Upper lobe of right lung (tissue), 1 donor: ENCODE measurements at regions not wholly inside any gene's neighbourhood (a gene's known extent, or its start where the extent isn't known, plus 50 kb on each side); places are given as distances from the start of the nearest gene placed in this dataset.

Experiments
- ATAC-seq: fragments of 200-7000 bp; cut with Tn5 transposase; one replicate; pipeline ENCODE4 v1.9.1; 2020; ENCODE audit warnings: mild to moderate bottlenecking, moderate library complexity
- DNase-seq: peaks from one replicate; pipeline ENCODE4 v3.0.0-alpha.2; 2020
- H3K27ac ChIP-seq: fragments of 200-600 bp; one replicate; pipeline ENCODE4 v1.8.0; 2022
- H3K27me3 ChIP-seq: fragments of 200-600 bp; one replicate; pipeline ENCODE4 v1.8.0; 2022; ENCODE audit warnings: mild to moderate bottlenecking
- H3K36me3 ChIP-seq: fragments of 200-600 bp; one replicate; pipeline ENCODE4 v1.8.0; 2022
- H3K4me1 ChIP-seq: fragments of 200-600 bp; one replicate; pipeline ENCODE4 v1.8.0; 2022
- H3K4me3 ChIP-seq: fragments of 200-600 bp; one replicate; pipeline ENCODE4 v1.8.0; 2022; ENCODE audit warnings: mild to moderate bottlenecking
- H3K9me3 ChIP-seq: fragments of 200-600 bp; one replicate; pipeline ENCODE4 v1.8.0; 2022
- intact Hi-C: fragments of 100-400 bp; cut with DNase I; formaldehyde crosslinking; loops from one replicate; pipeline ENCODE4 v1.11.0; 2022
- TF ChIP-seq, protein P1 (sequence below): fragments of 200-600 bp; IDR thresholded peaks from one replicate; pipeline ENCODE4 v1.8.0; 2022; ENCODE audit warnings: antibody characterized with exemption
- donor health status: DM: no; HTN: yes; CAD: no; lungs with severe emphysema.

DNA sequence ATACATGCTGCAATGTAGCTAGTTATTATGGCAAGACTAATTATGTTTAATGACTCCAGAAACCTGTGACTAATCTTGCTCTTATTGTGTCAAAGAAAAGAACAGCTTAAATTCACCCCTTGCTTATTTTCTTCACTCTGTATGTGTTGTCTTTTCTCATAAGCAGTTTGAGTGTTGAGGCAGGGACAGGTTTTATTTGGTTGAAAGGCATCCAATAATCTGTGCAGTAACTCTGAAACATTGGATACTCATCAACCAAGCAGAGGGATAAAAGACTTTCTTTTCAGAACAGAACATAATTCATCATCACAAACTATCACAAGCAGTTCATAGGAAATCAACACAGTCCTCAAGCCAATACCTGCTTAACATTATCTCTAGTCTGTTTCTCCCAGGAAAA is 797.6 kb upstream of the MBL2 start:
- TF ChIP-seq, protein P1, sequence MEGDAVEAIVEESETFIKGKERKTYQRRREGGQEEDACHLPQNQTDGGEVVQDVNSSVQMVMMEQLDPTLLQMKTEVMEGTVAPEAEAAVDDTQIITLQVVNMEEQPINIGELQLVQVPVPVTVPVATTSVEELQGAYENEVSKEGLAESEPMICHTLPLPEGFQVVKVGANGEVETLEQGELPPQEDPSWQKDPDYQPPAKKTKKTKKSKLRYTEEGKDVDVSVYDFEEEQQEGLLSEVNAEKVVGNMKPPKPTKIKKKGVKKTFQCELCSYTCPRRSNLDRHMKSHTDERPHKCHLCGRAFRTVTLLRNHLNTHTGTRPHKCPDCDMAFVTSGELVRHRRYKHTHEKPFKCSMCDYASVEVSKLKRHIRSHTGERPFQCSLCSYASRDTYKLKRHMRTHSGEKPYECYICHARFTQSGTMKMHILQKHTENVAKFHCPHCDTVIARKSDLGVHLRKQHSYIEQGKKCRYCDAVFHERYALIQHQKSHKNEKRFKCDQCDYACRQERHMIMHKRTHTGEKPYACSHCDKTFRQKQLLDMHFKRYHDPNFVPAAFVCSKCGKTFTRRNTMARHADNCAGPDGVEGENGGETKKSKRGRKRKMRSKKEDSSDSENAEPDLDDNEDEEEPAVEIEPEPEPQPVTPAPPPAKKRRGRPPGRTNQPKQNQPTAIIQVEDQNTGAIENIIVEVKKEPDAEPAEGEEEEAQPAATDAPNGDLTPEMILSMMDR: no peak
- ATAC-seq (no peak), DNase-seq (no peak)
- intact Hi-C loops: no loop called here
- H3K4me3 ChIP-seq: no peak overlapping the region
- H3K36me3 ChIP-seq: no peaks in the 10 kb centered on the region
- no peak overlapping the region for H3K27ac ChIP-seq
- H3K9me3 ChIP-seq: no peaks in the 10 kb centered on the region
- no peaks in the 10 kb centered on the region for H3K4me1 ChIP-seq
- no peaks in the 10 kb centered on the region for H3K27me3 ChIP-seq

DNA sequence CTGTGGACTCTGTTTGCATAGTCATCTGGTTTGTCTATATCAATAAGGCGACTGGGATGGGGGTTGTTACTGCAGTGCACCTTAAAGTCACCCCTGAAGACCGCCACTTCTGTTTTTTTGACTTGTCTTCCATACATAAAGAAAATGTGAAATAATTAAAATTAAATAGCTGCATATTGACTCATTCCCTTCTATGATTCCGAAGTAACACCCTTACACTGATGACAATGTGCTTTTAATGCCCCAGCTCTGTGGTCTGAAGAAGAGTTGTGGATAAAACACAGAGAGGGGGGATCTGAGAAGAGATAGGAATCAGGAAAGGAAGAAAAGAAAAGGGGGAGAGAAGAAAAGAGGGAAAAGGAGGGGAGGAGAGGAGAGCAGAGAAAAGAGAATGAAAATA is 796.9 kb upstream of the MBL2 start:
- intact Hi-C loops: no loop called here
- TF ChIP-seq, protein P1: no peak
- DNase-seq: no peak
- no peaks in the 10 kb centered on the region for H3K9me3 ChIP-seq
- no peaks in the 10 kb centered on the region for H3K36me3 ChIP-seq
- H3K4me1 ChIP-seq: no peaks in the 10 kb centered on the region
- H3K4me3 ChIP-seq: no peak overlapping the region
- H3K27me3 ChIP-seq: no peaks in the 10 kb centered on the region
- no peak for ATAC-seq
- no peak overlapping the region for H3K27ac ChIP-seq

DNA sequence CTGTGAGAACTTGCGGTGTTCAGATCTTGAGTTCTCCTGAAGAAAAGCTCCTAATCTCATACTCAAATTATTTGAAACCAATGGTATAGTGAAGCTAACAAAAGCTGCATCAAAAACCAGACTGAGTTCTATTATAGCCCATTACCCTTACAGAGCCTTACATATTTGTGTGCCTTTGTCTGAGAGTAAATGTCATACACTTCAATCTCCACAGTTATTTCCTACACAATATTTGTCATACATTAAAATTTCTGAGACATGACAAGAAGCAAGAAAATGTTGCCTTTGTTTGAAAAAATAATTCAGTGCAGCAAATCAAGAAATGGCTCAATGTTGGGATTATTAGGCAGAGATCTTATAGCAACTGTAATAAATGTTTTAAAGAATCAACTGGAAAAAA is 776.1 kb upstream of the MBL2 start:
- TF ChIP-seq, protein P1: no peak
- DNase-seq: no peak
- H3K9me3 ChIP-seq: no peaks in the 10 kb centered on the region

DNA sequence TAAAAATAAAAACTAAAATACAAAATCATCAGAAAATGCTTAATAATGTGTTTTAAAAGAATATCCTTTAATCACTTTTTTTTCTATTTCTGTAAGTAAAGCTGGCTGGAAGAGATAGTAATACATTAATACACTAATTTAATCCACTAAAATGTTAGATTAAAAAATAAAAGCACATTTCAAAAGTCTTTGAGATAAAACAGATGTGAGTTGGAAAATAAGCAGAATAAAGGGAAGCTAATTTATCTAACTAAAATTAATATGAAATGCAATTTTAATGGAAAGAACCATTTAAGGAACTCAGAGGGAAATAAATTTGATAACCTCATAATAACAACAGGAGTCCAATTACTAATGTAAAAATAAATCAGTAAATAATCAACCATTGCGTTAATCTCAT is 774.8 kb upstream of the MBL2 start:
- H3K9me3 ChIP-seq: no peaks in the 10 kb centered on the region
- H3K4me3 ChIP-seq: no peak overlapping the region
- H3K27ac ChIP-seq: no peak overlapping the region
- no peaks in the 10 kb centered on the region for H3K4me1 ChIP-seq
- ATAC-seq (no peak), DNase-seq (no peak)
- intact Hi-C loops: no loop called here
- TF ChIP-seq, protein P1: no peak
- H3K36me3 ChIP-seq: no peaks in the 10 kb centered on the region
- H3K27me3 ChIP-seq: no peaks in the 10 kb centered on the region

More for the DNA sequence above, 776.1 kb upstream of the MBL2 start:
- Histone ChIP-seq H3K27me3 (no peaks in the 10 kb centered on the region), H3K27ac (no peak overlapping the region), H3K4me3 (no peak overlapping the region), H3K36me3 (no peaks in the 10 kb centered on the region), H3K4me1 (no peaks in the 10 kb centered on the region)
- intact Hi-C loops: no loop called here
- ATAC-seq: no peak

DNA sequence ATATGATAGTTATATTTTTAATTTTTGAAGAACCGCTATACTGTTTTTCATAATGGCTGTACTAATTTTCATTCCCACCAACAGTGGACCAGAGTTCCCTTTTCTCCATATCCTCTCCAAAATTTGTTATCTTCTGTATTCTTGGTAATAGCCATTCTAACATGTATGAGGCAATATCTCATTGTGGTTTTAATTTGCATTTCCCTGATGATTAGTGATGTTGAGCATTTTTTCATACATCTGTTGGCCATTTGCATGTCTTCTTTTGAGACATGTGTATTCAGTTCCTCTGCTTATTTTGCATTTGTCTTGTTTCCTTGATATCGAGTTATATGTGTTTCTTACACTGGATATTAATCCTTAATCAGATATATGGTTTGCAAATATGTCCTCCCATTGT is 770.8 kb upstream of the MBL2 start:
- ATAC-seq: no peak
- H3K4me3 ChIP-seq: no peak overlapping the region
- H3K4me1 ChIP-seq: no peaks in the 10 kb centered on the region
- H3K27ac ChIP-seq: no peak overlapping the region
- TF ChIP-seq, protein P1: no peak
- intact Hi-C loops: no loop called here
- H3K36me3 ChIP-seq: no peaks in the 10 kb centered on the region
- H3K27me3 ChIP-seq: no peaks in the 10 kb centered on the region
- no peak for DNase-seq
- H3K9me3 ChIP-seq: no peaks in the 10 kb centered on the region

DNA sequence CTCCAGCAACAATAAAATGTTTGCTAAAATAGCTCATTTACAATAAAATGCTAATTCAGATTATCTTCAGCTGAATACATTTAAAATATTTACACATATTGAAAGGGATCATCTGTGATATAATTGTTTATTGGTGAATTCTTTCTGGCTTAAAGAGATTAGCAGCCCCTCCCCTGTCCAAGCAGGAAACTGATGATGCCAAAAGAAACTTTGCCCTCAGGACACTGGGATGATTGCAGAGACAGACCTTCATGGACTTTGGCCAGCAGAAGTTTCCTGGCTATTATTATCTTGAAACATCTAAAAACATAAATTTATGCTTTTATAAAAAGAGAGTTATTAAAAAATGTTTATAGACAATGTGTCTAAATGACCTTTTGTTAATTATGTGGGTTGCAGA is 764.9 kb upstream of the MBL2 start:
- DNase-seq: no peak
- Histone ChIP-seq H3K9me3 (no peaks in the 10 kb centered on the region), H3K27me3 (no peaks in the 10 kb centered on the region), H3K27ac (no peak overlapping the region), H3K4me1 (no peaks in the 10 kb centered on the region), H3K4me3 (no peak overlapping the region), H3K36me3 (no peaks in the 10 kb centered on the region)
- no peak for ATAC-seq
- intact Hi-C loops: no loop called here
- TF ChIP-seq, protein P1: no peak
